IPS DF 6.9 (cell line): ENCODE measurements at regions not wholly inside any gene's neighbourhood (a gene's known extent, or its start where the extent isn't known, plus 50 kb on each side); places are given as distances from the start of the nearest gene placed in this dataset.
"Not testable (repeated sequence)": the region's sequence is repeated elsewhere in the genome, so short reads cannot be mapped to it uniquely, and the experiment has no call there.

Source experiments
- DNase-seq: peaks from one replicate; pipeline ENCODE4 v3.0.0-alpha.2; 2013; ENCODE audit warnings: low read depth, low spot score
- H3K27ac ChIP-seq: one replicate; pipeline ENCODE4 v1.5.1; 2013; ENCODE audit warnings: low read length, control low read depth
- H3K27me3 ChIP-seq: 2 replicates; pipeline ENCODE4 v1.6.1; 2013; ENCODE audit warnings: mild to moderate bottlenecking, low read length; ENCODE audit not compliant: control insufficient read depth, insufficient read depth
- H3K36me3 ChIP-seq: 2 replicates; pipeline ENCODE4 v1.6.1; 2013; ENCODE audit warnings: low read length; ENCODE audit not compliant: control insufficient read depth, insufficient read depth
- H3K4me1 ChIP-seq: 2 replicates; pipeline ENCODE4 v1.6.1; 2013; ENCODE audit warnings: low read length; ENCODE audit not compliant: control insufficient read depth, insufficient read depth
- H3K4me3 ChIP-seq: 2 replicates; pipeline ENCODE4 v1.5.1; 2013; ENCODE audit warnings: mild to moderate bottlenecking, low read length
- H3K9me3 ChIP-seq: 2 replicates; pipeline ENCODE4 v1.6.1; 2013; ENCODE audit warnings: low read length, inconsistent platforms; ENCODE audit not compliant: control insufficient read depth, insufficient read depth
- WGBS: extraction: QIAGEN DNeasy Blood & Tissue Kit; methylation state at CpG from one replicate; pipeline ENCODE4 v1.1.7; 2013; ENCODE audit warnings: mixed read lengths, missing lambda C conversion rate; ENCODE audit not compliant: insufficient read length, insufficient coverage; 5-methylcytosine and 5-hydroxymethylcytosine counted together

DNA sequence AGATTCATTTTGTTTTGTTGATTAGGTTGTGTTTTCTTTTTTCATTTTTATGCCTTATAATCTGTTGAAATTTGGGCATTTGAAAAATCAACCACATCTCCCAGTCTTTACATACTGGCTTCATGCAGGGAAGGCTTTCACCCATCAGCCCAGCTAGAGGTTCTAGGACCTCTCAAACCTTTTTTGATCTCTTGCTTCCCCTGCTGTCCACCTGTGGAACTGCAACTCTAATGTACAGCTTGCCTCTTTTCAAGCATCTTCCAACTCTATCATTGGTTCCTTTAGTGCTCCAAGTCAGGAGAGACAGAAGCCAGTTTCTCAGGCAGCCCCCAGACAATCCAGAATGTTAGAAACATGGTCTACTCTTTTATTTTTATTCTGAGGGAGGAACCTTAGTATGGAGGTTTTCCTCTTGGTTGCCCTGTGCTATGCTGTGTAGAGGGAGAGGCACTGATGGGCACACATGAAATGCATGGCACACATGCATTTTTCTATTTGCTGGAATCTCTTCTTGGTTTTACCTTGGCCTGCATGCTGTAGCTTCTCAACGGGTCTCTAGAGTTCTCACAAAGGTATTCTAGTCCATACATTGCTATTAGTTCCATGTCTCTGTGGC, 107.2 kb upstream of the L3MBTL4 start:
- no peaks in the 10 kb centered on the region for H3K9me3 ChIP-seq
- DNase-seq, result peak; percentile 57
- H3K27ac ChIP-seq, result no peak overlapping the region
- no CpG with 5 or more reads among the region's 1 CpG for WGBS
- no peak overlapping the region for H3K4me3 ChIP-seq
- H3K27me3 ChIP-seq, result no peaks in the 10 kb centered on the region
- H3K36me3 ChIP-seq, result no peaks in the 10 kb centered on the region
- no peaks in the 10 kb centered on the region for H3K4me1 ChIP-seq

DNA sequence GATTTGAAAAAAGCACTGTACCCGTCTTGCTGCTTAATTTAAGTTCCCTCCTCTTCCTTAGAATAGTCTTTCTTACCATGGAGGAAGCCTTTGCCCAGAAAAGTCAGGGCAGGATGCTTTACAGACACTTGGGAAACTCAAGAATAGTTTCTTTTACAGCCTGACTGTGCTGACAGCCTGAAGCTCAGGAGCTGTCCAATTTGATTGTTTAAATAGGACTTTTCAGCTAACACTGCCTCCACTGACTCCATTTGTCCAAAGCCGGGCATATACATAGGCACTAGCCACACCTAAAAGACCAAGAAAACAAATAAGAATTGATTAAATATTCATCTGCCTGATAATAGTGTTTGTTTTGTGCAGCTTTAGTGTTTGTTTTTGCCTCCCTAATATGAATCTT, 110.9 kb upstream of the L3MBTL4 start:
- no CpG with 5 or more reads among the region's 2 CpGs for WGBS
- Histone ChIP-seq H3K27me3 (no peaks in the 10 kb centered on the region), H3K27ac (no peak overlapping the region), H3K4me1 (no peaks in the 10 kb centered on the region), H3K4me3 (no peak overlapping the region), H3K9me3 (no peaks in the 10 kb centered on the region), H3K36me3 (no peaks in the 10 kb centered on the region)
- DNase-seq, result no peak

DNA sequence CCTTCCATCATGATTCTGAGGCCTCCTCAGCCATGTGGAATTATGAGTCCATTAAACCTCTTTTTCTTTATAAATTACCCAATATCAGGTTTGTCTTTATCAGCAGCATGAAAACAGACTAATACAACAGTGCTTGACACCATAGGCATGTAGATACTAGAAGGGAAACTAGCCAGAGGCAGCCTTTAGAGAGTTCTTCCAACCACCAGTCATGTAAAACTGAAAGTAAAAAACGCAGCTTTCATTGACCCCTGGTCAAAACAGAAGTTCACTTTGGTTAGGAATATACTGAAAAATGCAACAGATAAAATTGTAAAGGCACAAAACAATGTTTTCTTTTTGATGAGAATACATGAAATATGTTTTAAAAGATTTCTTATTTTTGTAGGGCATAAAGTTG, 122.8 kb upstream of the L3MBTL4 start:
- no peaks in the 10 kb centered on the region for H3K36me3 ChIP-seq
- no peak overlapping the region for H3K27ac ChIP-seq
- no peaks in the 10 kb centered on the region for H3K4me1 ChIP-seq
- no peak overlapping the region for H3K4me3 ChIP-seq
- no peak for DNase-seq
- H3K27me3 ChIP-seq, result no peaks in the 10 kb centered on the region
- no peaks in the 10 kb centered on the region for H3K9me3 ChIP-seq
- no CpG with 5 or more reads among the region's 1 CpG for WGBS

DNA sequence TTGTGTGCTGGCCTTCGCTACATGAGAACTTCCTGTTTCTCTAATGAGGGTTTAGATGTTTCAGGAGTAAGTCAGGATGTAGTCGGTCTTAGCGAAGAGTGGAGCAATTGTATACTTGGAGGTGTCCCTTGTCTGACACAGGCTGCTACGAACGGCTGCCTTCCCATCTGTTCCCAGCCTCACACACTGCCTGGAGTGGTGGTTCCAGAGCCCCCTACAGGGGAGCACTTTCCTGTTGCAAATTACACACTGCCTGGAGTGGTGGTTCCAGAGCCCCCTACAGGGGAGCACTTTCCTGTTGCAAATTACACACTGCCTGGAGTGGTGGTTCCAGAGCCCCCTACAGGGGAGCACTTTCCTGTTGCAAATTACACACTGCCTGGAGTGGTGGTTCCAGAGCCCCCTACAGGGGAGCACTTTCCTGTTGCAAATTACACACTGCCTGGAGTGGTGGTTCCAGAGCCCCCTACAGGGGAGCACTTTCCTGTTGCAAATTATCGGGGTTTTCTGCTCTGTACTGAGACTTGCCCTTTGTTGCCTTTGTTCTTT, 126.5 kb upstream of the L3MBTL4 start:
- not testable (repeated sequence) for H3K9me3 ChIP-seq, H3K36me3 ChIP-seq, H3K4me3 ChIP-seq, H3K27ac ChIP-seq, H3K27me3 ChIP-seq, H3K4me1 ChIP-seq, DNase-seq
- no CpG with 5 or more reads among the region's 6 CpGs for WGBS

DNA sequence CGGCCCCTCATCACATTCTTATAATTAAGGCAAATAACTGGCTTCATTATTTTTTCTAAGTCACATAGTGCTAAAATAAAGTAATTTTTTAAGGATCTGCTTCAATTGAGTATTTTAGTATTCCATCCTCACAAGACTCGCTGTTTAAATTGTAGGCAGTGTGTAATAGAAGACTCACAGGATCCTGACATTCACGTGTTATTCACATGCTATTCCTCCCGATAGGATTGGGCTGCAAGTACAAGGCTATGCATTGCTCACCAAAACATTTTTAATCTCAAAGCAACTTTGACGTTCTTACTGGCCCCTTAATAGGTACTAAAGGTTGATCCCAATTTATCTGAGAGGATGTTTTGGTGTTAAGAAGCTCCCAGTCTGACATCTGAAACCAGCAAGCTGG, 127.6 kb upstream of the L3MBTL4 start:
- WGBS, result no CpG with 5 or more reads among the region's 5 CpGs
- H3K27ac ChIP-seq, result no peak overlapping the region

DNA sequence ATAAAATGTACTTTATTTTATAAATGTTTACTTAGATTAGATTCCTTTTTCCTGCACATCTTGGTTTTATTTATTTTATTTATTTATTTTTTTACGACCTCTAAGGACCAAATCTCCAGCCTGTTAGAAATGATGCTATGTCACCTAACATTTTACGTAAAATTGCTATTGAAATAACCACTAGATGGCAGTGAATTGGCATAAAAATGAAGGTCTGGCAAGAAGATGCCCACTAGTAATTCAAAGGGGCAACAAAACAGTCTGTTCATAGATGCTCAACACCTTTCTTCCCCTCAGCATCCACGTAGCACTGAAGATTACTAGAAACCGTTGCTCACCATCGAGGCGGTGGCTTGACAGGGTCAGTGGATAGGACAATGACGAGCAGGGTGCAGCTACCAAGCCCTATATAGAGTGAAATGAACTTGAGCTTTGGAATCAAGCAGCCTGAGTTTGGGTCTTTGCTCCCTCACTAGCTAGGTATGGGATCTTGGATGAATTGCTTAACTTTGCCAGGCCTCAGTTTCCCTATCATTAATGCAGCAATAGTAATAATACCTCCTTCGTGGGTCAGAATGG, 128.7 kb upstream of the L3MBTL4 start:
- Histone ChIP-seq H3K9me3 (no peaks in the 10 kb centered on the region), H3K27me3 (no peaks in the 10 kb centered on the region), H3K4me3 (no peak overlapping the region), H3K36me3 (no peaks in the 10 kb centered on the region), H3K4me1 (no peaks in the 10 kb centered on the region), H3K27ac (no peak overlapping the region)
- no peak for DNase-seq
- WGBS, result no CpG with 5 or more reads among the region's 8 CpGs

More for the DNA sequence above, 127.6 kb upstream of the L3MBTL4 start:
- no peak for DNase-seq
- Histone ChIP-seq H3K36me3 (no peaks in the 10 kb centered on the region), H3K27me3 (no peaks in the 10 kb centered on the region), H3K4me3 (no peak overlapping the region), H3K4me1 (no peaks in the 10 kb centered on the region), H3K9me3 (no peaks in the 10 kb centered on the region)

DNA sequence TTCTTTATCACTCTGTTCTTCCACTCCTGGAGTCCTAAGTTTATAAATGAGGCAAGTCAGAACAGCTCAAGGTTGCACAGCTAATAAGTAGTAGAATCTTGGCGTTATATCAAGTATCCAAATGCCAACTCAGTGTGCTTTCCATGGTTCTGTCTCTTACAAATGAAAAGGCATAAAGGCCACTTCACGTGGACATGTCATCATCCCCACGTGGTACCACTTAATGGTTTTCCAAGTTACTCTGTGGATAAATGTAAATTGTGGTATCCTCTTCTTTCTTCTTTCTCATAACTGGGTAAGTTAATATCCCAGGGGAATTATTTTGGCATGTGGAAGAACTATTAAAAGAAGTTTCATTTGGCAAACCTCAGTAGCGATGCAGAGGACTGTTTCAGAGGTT, 131.5 kb upstream of the L3MBTL4 start:
- H3K4me1 ChIP-seq, result no peaks in the 10 kb centered on the region
- H3K36me3 ChIP-seq, result 0 out of 2 replicates have a peak, but pooled peaks cover 2% of the 10 kb centered on the region
- WGBS, result no CpG with 5 or more reads among the region's 4 CpGs
- no peaks in the 10 kb centered on the region for H3K27me3 ChIP-seq
- no peak overlapping the region for H3K27ac ChIP-seq
- H3K9me3 ChIP-seq, result 0 out of 2 replicates have a peak, but pooled peaks cover 1% of the 10 kb centered on the region
- no peak for DNase-seq
- H3K4me3 ChIP-seq, result no peak overlapping the region

DNA sequence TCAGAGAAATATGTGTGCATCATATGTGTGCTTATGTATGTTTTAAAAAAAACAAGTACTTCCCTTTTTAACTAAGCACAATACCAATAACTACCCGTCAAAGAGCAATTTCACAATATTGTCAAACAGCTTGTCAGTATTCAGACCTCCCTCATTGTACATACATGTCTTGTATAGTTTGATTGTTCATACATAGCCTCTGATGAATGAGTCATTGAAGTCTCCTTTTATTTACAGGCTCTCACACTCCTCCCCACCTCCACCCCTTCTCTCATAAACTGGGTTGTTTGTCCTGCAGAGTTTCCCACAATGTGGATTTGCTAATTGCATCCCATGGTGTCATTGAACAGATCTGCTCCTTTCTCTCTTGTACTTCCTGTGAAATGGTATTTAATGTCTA, 132.8 kb upstream of the L3MBTL4 start:
- Histone ChIP-seq H3K27me3 (no peaks in the 10 kb centered on the region), H3K36me3 (0 out of 2 replicates have a peak, but pooled peaks cover 2% of the 10 kb centered on the region), H3K9me3 (0 out of 2 replicates have a peak, but pooled peaks cover 1% of the 10 kb centered on the region), H3K4me1 (no peaks in the 10 kb centered on the region), H3K27ac (no peak overlapping the region), H3K4me3 (no peak overlapping the region)
- WGBS, result no CpG with 5 or more reads among the region's 1 CpG
- DNase-seq, result no peak

DNA sequence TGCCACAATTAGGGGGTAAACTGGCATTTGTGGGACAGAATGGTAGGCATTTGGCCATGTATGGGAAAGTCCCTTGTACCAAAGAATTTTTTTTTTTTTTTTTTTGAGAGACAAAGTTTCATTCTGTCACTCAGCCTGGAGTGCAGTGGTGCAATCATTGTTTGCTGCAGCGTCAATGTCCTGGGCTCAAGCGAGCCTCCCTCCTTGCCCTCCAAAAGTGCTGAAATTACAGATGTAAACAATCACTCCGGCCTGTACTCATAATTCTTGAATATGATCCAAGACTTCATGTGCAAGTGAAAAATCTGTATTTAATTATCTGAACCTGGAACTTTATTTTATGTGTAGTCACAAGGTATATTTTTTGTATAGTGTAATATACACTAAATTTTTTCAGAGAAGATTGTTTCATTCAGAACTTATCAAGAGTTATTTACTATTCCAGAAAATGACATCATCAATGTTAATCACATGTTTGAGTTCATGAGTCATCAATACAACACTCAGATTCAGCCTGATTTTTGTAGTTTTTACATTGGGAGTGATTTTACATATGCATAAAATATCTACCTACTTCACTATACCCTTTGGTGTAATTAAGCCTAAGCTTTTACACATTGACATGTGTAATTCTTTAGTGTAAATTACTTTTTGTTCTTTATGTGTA, 138.7 kb upstream of the L3MBTL4 start:
- no peak for DNase-seq
- no peak overlapping the region for H3K27ac ChIP-seq
- H3K9me3 ChIP-seq, result 0 out of 2 replicates have a peak, but pooled peaks cover 1% of the 10 kb centered on the region
- 0 out of 2 replicates have a peak, but pooled peaks cover 2% of the 10 kb centered on the region for H3K36me3 ChIP-seq
- no CpG with 5 or more reads among the region's 3 CpGs for WGBS
- no peak overlapping the region for H3K4me3 ChIP-seq
- no peaks in the 10 kb centered on the region for H3K27me3 ChIP-seq
- H3K4me1 ChIP-seq, result no peaks in the 10 kb centered on the region; the same call in 1 of the 2 replicates

DNA sequence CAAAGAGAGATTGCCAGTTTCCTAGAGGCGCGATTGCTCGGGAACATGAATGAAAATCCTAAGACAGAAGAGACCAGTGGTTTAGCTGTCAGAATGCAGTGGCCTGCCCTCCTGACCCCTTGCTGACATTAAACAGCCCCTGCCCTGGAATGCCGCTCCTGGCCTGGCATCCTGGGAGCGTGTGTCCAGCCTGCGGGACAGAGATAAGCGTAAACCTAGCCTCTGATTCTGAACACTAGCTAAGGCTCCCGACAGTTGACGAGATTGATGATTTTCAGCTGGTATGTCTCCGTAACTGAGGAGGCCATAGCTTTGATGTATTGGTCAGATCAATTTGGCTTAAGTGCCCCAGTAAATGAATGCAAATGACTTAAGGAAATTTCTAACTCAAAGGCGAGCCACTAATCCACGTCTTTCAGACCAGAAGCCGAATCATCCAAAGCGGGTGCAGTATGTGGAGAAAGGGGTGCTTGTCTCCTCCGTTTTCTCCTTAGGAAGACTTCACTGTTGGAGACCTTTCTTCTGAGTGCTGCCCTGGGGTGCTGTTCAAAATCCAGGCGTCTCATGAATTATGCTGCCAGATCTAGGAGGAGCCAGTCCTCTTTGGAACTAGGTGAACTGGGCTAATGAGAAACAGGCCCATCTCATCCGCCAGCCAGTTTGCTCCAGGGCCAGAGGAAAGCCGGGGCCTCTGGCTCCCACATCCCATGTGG, 142.5 kb upstream of the L3MBTL4 start:
- no peak overlapping the region for H3K4me3 ChIP-seq
- no peaks in the 10 kb centered on the region for H3K27me3 ChIP-seq
- no peaks in the 10 kb centered on the region; the same call in 1 of the 2 replicates for H3K4me1 ChIP-seq
- DNase-seq, result no peak
- no peaks in the 10 kb centered on the region for H3K9me3 ChIP-seq
- no peaks in the 10 kb centered on the region for H3K36me3 ChIP-seq
- WGBS, result no CpG with 5 or more reads among the region's 18 CpGs
- no peak overlapping the region for H3K27ac ChIP-seq
